Smooth muscle cell (in vitro differentiated cells): ENCODE measurements at regions not wholly inside any gene's neighbourhood (a gene's known extent, or its start where the extent isn't known, plus 50 kb on each side); places are given as distances from the start of the nearest gene placed in this dataset.

ENCODE experiments used
- DNase-seq: peaks from one replicate; lab custom pipeline; 2025; ENCODE audit not compliant: unreplicated experiment; lab: John Stamatoyannopoulos, UW
- H2AFZ ChIP-seq: fragments of 200-600 bp; sonication (generic); 2 replicates; pipeline ENCODE4 v1.6.0; 2016; ENCODE audit warnings: antibody characterized with exemption, low read depth, mild to moderate bottlenecking
- H3F3A ChIP-seq: fragments of 200-600 bp; sonication (generic); 2 replicates; pipeline ENCODE4 v1.6.0; 2017; ENCODE audit warnings: antibody characterized with exemption, low read depth
- H3K27ac ChIP-seq: fragments of 200-600 bp; sonication (generic); 2 replicates; pipeline ENCODE4 v1.5.1; 2016; ENCODE audit warnings: low read depth, mild to moderate bottlenecking
- H3K27me3 ChIP-seq: fragments of 200-600 bp; sonication (generic); 2 replicates; pipeline ENCODE4 v1.6.1; 2016; ENCODE audit warnings: low read depth, mild to moderate bottlenecking
- H3K36me3 ChIP-seq: fragments of 200-600 bp; sonication (generic); 2 replicates; pipeline ENCODE4 v1.5.1; 2016; ENCODE audit warnings: low read depth
- H3K4me1 ChIP-seq: fragments of 200-600 bp; sonication (generic); 2 replicates; pipeline ENCODE4 v1.5.1; 2016; ENCODE audit warnings: low read depth
- H3K4me2 ChIP-seq: fragments of 200-600 bp; sonication (generic); 2 replicates; pipeline ENCODE4 v1.6.0; 2016; ENCODE audit warnings: mild to moderate bottlenecking
- H3K4me3 ChIP-seq: fragments of 200-600 bp; sonication (generic); 2 replicates; pipeline ENCODE4 v1.5.1; 2016; ENCODE audit warnings: mild to moderate bottlenecking
- H3K79me2 ChIP-seq: fragments of 200-600 bp; sonication (generic); 2 replicates; pipeline ENCODE4 v1.6.0; 2016; ENCODE audit warnings: low read depth, mild to moderate bottlenecking
- H3K9ac ChIP-seq: fragments of 200-600 bp; sonication (generic); 2 replicates; pipeline ENCODE4 v1.6.0; 2016; ENCODE audit warnings: low read depth
- H3K9me3 ChIP-seq: fragments of 200-600 bp; sonication (generic); replicated peaks from 2 replicates; pipeline ENCODE4 v1.5.1; 2016; ENCODE audit warnings: low read depth
- H4K20me1 ChIP-seq: fragments of 200-600 bp; sonication (generic); 2 replicates; pipeline ENCODE4 v1.6.0; 2016; ENCODE audit warnings: low read depth
- CTCF ChIP-seq: fragments of 200-600 bp; sonication (generic); IDR thresholded peaks from 2 replicates; pipeline ENCODE4 v1.5.1; 2017; ENCODE audit warnings: borderline replicate concordance, mild to moderate bottlenecking, antibody characterized with exemption; ENCODE audit not compliant: insufficient read depth, poor library complexity, severe bottlenecking
- WGBS: methylation state at CpG from one replicate; pipeline ENCODE4 v1.1.7; 2016; ENCODE audit warnings: low lambda C conversion rate; 5-methylcytosine and 5-hydroxymethylcytosine counted together

GRCh38 chr17:27076814-27077213 lies 217.1 kb upstream of the WSB1 start:
- Histone ChIP-seq H4K20me1 (no peaks in the 10 kb centered on the region), H2AFZ (no peak overlapping the region), H3F3A (no peaks in the 10 kb centered on the region), H3K9ac (no peak overlapping the region), H3K4me3 (no peak overlapping the region), H3K4me2 (no peak overlapping the region), H3K9me3 (peaks cover 5% of the 10 kb centered on the region), H3K79me2 (no peaks in the 10 kb centered on the region), H3K27me3 (no peaks in the 10 kb centered on the region), H3K36me3 (no peaks in the 10 kb centered on the region), H3K27ac (no peak overlapping the region), H3K4me1 (no peaks in the 10 kb centered on the region)
- TF ChIP-seq CTCF: no peak
- no peak for DNase-seq

GRCh38 chr17:27078296-27078695 lies 215.6 kb upstream of the WSB1 start:
- Histone ChIP-seq H4K20me1 (no peaks in the 10 kb centered on the region), H3K4me3 (no peak overlapping the region), H3K27ac (no peak overlapping the region), H3K9me3 (peaks cover 5% of the 10 kb centered on the region), H3K9ac (no peak overlapping the region), H3K36me3 (no peaks in the 10 kb centered on the region), H2AFZ (no peak overlapping the region), H3K79me2 (no peaks in the 10 kb centered on the region), H3K4me1 (no peaks in the 10 kb centered on the region), H3F3A (no peaks in the 10 kb centered on the region), H3K4me2 (no peak overlapping the region), H3K27me3 (no peaks in the 10 kb centered on the region)
- no peak for DNase-seq
- no peak for TF ChIP-seq CTCF
- 46% methylated on average over 2 of the region's 2 CpGs for WGBS

- TF ChIP-seq CTCF: no peak
- Histone ChIP-seq H3K36me3 (no peaks in the 10 kb centered on the region), H3K4me3 (no peak overlapping the region), H3K4me1 (no peaks in the 10 kb centered on the region), H3K27ac (no peak overlapping the region), H4K20me1 (no peaks in the 10 kb centered on the region), H3K9ac (no peak overlapping the region), H3F3A (no peaks in the 10 kb centered on the region), H3K9me3 (peaks cover 5% of the 10 kb centered on the region), H3K27me3 (no peaks in the 10 kb centered on the region), H2AFZ (no peak overlapping the region), H3K4me2 (no peak overlapping the region), H3K79me2 (no peaks in the 10 kb centered on the region)
- 60% methylated on average over 7 of the region's 7 CpGs for whole genome bisulfite sequencing
- no peak for DNase-seq
Measured at GRCh38 chr17:27079660-27080059, 214.3 kb upstream of the WSB1 start.

DNA sequence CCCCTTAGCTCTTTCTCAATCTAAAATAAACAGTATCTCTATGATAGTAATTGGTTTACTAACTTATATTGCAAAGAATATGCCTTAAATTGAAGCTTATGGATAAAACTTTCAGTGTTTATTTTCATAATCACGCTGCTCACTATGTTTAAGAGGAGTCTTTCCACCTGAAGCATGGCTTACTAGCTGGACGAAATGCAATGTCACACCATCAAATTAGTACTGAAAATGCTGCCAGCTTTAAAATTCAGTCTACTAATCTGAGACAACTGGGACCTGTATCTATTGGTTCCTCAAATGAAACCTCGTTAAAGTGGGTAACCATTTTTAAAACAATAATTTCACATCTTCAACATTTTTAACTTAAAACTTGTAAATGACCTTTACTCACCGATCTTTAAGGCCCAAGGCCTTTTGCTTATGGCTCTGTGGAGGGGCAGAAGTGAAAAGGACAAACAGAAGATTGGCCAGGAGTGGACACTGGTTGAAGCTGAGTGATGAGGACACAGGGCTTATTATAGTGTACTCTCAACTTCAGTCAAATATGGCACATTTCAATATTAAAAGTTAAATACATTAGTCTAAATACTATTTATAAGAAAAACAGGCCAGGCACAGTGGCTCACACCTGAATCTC lies 212.8 kb upstream of the WSB1 start:
- no peaks in the 10 kb centered on the region for H3F3A ChIP-seq
- no peaks in the 10 kb centered on the region for H3K36me3 ChIP-seq
- peaks cover 5% of the 10 kb centered on the region for H3K9me3 ChIP-seq
- H3K4me1 ChIP-seq: no peaks in the 10 kb centered on the region
- no peak overlapping the region for H3K27ac ChIP-seq
- no peaks in the 10 kb centered on the region for H4K20me1 ChIP-seq
- no peak overlapping the region for H3K9ac ChIP-seq
- WGBS: 54% methylated on average over 4 of the region's 4 CpGs
- H3K27me3 ChIP-seq: no peaks in the 10 kb centered on the region
- H2AFZ ChIP-seq: no peak overlapping the region
- no peak overlapping the region for H3K4me2 ChIP-seq
- H3K4me3 ChIP-seq: no peak overlapping the region
- H3K79me2 ChIP-seq: no peaks in the 10 kb centered on the region
- TF ChIP-seq CTCF: no peak
- no peak for DNase-seq
